Neural cell (in vitro differentiated cells): ENCODE measurements at regions not wholly inside any gene's neighbourhood (a gene's known extent, or its start where the extent isn't known, plus 50 kb on each side); places are given as distances from the start of the nearest gene placed in this dataset.

Experiments
- EP300 ChIP-seq: fragments of 450-650 bp; conservative IDR thresholded peaks from 2 replicates; pipeline ENCODE4 v1.6.1; 2014; ENCODE audit warnings: antibody characterized with exemption, mild to moderate bottlenecking, moderate library complexity; ENCODE audit not compliant: poor library complexity, severe bottlenecking
- EZH2 ChIP-seq: fragments of 200-600, 300-800 bp; shearing (Covaris generic), sonication (generic); IDR thresholded peaks from 2 replicates; pipeline ENCODE4 v1.6.1; 2014; ENCODE audit warnings: antibody characterized with exemption, low read length, borderline replicate concordance, mild to moderate bottlenecking; ENCODE audit not compliant: insufficient read depth, poor library complexity, severe bottlenecking
- POLR2AphosphoS5 ChIP-seq: IDR thresholded peaks from 2 replicates; pipeline ENCODE4 v1.6.1; 2012
- RAD21 ChIP-seq: fragments of 450-650 bp; conservative IDR thresholded peaks from 2 replicates; pipeline ENCODE4 v1.6.1; 2014; ENCODE audit warnings: antibody characterized with exemption, mild to moderate bottlenecking, moderate library complexity
- TF ChIP-seq, protein P1 (sequence below): fragments of 450-650 bp; IDR thresholded peaks from 2 replicates; pipeline ENCODE4 v1.5.1; 2014; ENCODE audit warnings: antibody characterized with exemption, mild to moderate bottlenecking, moderate library complexity; ENCODE audit not compliant: poor library complexity, severe bottlenecking

DNA sequence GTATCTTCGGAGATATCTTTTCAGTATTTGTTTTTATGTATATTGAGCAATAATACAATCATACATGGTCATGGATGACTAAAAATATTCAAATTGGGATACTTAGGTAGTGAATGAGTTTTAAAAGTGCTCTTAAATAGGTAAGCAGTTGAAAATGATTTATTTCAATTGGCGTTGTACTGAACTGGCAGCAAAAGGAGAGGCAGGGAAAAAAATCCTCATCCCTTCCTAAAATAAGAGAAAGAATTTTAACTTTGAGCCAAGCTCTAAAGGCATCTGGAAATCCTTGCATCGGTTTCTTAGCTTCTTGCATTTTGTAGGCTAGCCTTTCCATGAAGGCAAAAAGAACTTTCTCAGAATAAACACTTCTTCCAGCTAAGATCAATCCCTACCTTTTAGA, 125.2 kb downstream of the MGST1 start:
- TF ChIP-seq, protein P1, sequence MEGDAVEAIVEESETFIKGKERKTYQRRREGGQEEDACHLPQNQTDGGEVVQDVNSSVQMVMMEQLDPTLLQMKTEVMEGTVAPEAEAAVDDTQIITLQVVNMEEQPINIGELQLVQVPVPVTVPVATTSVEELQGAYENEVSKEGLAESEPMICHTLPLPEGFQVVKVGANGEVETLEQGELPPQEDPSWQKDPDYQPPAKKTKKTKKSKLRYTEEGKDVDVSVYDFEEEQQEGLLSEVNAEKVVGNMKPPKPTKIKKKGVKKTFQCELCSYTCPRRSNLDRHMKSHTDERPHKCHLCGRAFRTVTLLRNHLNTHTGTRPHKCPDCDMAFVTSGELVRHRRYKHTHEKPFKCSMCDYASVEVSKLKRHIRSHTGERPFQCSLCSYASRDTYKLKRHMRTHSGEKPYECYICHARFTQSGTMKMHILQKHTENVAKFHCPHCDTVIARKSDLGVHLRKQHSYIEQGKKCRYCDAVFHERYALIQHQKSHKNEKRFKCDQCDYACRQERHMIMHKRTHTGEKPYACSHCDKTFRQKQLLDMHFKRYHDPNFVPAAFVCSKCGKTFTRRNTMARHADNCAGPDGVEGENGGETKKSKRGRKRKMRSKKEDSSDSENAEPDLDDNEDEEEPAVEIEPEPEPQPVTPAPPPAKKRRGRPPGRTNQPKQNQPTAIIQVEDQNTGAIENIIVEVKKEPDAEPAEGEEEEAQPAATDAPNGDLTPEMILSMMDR, result no peak
- TF ChIP-seq EP300, result no peak
- no peak for TF ChIP-seq EZH2
- TF ChIP-seq POLR2AphosphoS5, result no peak
- no peak for TF ChIP-seq RAD21
